ENCODE measurements at regions not wholly inside any gene's neighbourhood (a gene's known extent, or its start where the extent isn't known, plus 50 kb on each side); places are given as distances from the start of the nearest gene placed in this dataset.

DNA sequence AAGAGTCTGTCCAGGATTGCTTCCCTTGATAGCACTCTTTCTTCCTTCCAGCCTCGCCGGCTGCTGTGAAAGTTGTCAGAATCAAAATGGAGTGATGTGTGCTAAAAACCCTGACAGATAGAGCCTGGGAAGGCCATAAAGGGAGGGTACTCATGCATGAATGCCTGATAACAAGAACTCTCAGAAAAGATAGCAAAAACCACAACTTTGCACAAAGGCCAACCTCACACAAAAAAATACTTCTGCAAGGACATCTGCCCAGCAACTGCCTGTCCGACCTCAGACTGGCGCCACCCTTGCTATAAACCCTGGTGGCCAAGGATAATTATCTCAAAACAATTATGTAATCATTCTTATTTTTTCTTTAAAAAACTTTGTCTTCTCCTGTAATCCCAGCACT is 133.2 kb upstream of the SVIL start:
- H3K27ac ChIP-seq (ENCODE audit: low read depth, low read length), result no peak overlapping the region
- no peaks in the 10 kb centered on the region for H3K36me3 ChIP-seq (ENCODE audit: control insufficient read depth, insufficient read depth, low read length)
- no peaks in the 10 kb centered on the region for H3K4me1 ChIP-seq (ENCODE audit: control insufficient read depth, insufficient read depth, low read length)
- no peak overlapping the region for H3K4me3 ChIP-seq (ENCODE audit: low read depth, low read length)
- H3K9ac ChIP-seq (ENCODE audit: low read depth, low read length), result no peak overlapping the region
- no peaks in the 10 kb centered on the region for H3K27me3 ChIP-seq (ENCODE audit: control insufficient read depth, insufficient read depth, low read length)
- peaks cover 4% of the 10 kb centered on the region; the same call in 1 of the 2 replicates for H3K9me3 ChIP-seq (ENCODE audit: control insufficient read depth, insufficient read depth, low read length)

DNA sequence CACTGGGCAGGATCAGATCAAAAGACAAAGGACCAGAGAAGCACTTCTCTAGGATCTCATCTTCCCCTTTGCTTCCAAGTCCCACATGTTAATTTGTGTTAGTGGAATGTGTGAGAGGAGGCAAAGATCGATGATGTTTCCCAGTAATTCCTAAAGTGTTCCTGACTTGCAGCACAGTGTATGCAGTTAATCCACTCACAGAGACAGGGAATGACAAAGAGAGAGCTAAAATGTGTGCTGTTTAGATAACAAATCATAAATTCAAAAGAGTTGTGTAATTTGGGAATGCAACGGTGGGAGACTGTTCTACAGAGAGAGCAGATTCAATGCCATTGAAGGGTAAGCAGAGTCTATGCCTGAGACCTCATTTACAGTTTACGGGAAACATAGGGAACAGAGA is 132.0 kb upstream of the SVIL start:
- H3K27ac ChIP-seq (ENCODE audit: low read depth, low read length), result no peak overlapping the region
- H3K9me3 ChIP-seq (ENCODE audit: control insufficient read depth, insufficient read depth, low read length), result no peaks in the 10 kb centered on the region
- H3K36me3 ChIP-seq (ENCODE audit: control insufficient read depth, insufficient read depth, low read length), result no peaks in the 10 kb centered on the region
- H3K4me1 ChIP-seq (ENCODE audit: control insufficient read depth, insufficient read depth, low read length), result no peaks in the 10 kb centered on the region
- H3K27me3 ChIP-seq (ENCODE audit: control insufficient read depth, insufficient read depth, low read length), result no peaks in the 10 kb centered on the region
- no peak overlapping the region for H3K9ac ChIP-seq (ENCODE audit: low read depth, low read length)
- H3K4me3 ChIP-seq (ENCODE audit: low read depth, low read length), result no peak overlapping the region

DNA sequence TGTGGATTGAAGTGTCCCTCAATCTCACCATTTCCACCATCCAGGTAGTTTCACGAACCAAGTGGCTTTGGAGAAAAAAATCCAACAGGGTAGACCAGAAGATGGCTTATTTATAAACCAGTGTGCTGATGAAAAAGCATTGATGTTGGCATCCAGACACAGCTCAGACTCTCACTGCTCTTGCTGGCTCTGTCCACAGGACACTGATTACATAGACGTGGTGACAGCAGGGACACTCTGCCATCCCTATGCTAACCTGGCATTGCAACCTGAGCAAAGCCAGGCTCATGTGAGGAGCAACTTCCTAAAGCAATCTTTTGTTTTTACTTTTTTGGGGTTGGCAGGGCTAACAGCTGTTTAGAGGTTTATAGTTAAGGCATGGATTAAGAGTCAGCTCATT is 130.6 kb upstream of the SVIL start:
- H3K4me3 ChIP-seq (ENCODE audit: low read depth, low read length), result no peak overlapping the region
- H3K9ac ChIP-seq (ENCODE audit: low read depth, low read length), result no peak overlapping the region
- H3K27me3 ChIP-seq (ENCODE audit: control insufficient read depth, insufficient read depth, low read length), result no peaks in the 10 kb centered on the region
- H3K9me3 ChIP-seq (ENCODE audit: control insufficient read depth, insufficient read depth, low read length), result no peaks in the 10 kb centered on the region
- 0 out of 2 replicates have a peak, but pooled peaks cover 1% of the 10 kb centered on the region for H3K4me1 ChIP-seq (ENCODE audit: control insufficient read depth, insufficient read depth, low read length)
- no peak overlapping the region for H3K27ac ChIP-seq (ENCODE audit: low read depth, low read length)
- H3K36me3 ChIP-seq (ENCODE audit: control insufficient read depth, insufficient read depth, low read length), result no peaks in the 10 kb centered on the region

DNA sequence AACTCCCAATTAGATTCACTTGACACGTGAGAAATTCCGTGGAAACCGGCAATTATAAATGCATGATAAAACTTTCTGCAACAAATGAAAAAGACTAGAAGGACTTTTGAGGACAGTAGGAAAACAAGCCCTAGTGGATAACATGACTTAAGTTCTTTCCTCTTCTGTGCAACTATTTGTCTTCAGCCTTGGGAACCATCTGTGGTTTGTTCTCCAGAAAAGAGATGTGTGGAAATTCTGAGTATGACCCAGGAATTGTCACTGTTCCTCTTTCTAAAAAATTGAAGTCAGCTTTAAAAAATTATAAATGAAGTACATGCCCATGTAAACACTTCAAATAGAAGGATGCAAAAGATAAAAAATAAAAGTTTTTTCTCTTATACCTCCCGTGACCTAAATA is 128.6 kb upstream of the SVIL start:
- Histone ChIP-seq H3K4me1 (ENCODE audit: control insufficient read depth, insufficient read depth, low read length) (0 out of 2 replicates have a peak, but pooled peaks cover 3% of the 10 kb centered on the region), H3K4me3 (ENCODE audit: low read depth, low read length) (no peak overlapping the region), H3K9me3 (ENCODE audit: control insufficient read depth, insufficient read depth, low read length) (no peaks in the 10 kb centered on the region), H3K9ac (ENCODE audit: low read depth, low read length) (no peak overlapping the region), H3K36me3 (ENCODE audit: control insufficient read depth, insufficient read depth, low read length) (no peaks in the 10 kb centered on the region), H3K27me3 (ENCODE audit: control insufficient read depth, insufficient read depth, low read length) (no peaks in the 10 kb centered on the region), H3K27ac (ENCODE audit: low read depth, low read length) (no peak overlapping the region)

DNA sequence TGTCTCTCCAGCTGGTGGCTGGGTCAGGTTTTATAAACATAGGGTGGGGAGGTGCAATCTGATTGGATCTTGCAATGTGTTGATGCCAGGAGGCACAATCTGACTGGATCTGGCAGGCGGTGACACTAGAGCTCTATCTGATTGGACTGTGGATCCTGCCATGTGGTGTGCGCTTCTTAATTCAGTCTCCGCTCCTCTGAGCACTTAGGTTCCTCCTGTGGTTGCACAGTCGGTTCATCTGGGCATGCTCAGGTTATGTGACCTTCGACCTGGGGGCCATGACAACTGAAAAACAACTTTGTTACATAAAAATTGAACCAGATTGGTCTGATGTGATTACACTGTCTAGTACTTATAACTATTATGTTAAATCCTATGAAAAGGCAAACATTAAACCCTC is 127.1 kb upstream of the SVIL start:
- no peaks in the 10 kb centered on the region for H3K36me3 ChIP-seq (ENCODE audit: control insufficient read depth, insufficient read depth, low read length)
- no peak overlapping the region for H3K4me3 ChIP-seq (ENCODE audit: low read depth, low read length)
- H3K4me1 ChIP-seq (ENCODE audit: control insufficient read depth, insufficient read depth, low read length), result 0 out of 2 replicates have a peak, but pooled peaks cover 3% of the 10 kb centered on the region
- H3K27me3 ChIP-seq (ENCODE audit: control insufficient read depth, insufficient read depth, low read length), result no peaks in the 10 kb centered on the region
- H3K9ac ChIP-seq (ENCODE audit: low read depth, low read length), result no peak overlapping the region
- H3K9me3 ChIP-seq (ENCODE audit: control insufficient read depth, insufficient read depth, low read length), result no peaks in the 10 kb centered on the region
- no peak overlapping the region for H3K27ac ChIP-seq (ENCODE audit: low read depth, low read length)

DNA sequence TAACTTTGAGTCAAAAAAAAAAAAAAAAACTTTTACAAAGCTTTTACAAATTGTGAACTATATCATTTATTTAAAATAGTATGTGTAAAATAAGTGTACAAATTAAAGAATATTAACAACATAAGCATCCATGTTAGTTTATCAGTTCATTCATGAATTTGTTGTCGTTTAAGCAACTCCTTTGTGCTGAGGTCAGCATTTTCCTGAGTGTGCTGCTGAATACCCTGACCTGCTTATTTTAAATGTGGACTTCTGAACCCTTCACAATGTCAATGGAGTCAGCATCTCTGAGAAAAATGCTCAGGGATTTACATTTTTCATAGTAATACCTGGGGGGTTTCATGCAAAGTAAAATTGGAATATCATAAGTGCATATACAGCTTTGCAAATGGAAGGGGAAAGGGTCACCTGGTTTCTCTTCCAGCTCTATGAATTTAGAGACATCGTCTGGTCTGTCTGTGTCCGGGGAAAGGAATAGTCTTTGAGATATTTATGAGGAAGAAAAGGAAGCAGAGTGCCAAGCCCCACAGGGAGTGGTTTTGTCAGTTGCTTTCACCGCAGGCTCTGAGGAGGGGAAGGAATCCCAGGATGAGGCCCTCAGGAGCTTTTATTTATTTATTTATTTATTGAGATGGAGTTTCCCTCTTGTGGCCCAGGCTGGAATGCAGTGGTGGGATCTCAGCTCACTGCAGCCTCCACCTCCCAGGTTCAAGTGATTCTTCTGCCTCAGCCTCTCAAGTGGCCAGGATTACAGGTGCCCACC is 125.5 kb upstream of the SVIL start:
- H3K4me1 ChIP-seq (ENCODE audit: control insufficient read depth, insufficient read depth, low read length), result peaks cover 12% of the 10 kb centered on the region; the same call in 1 of the 2 replicates
- no peak overlapping the region for H3K9ac ChIP-seq (ENCODE audit: low read depth, low read length)
- H3K9me3 ChIP-seq (ENCODE audit: control insufficient read depth, insufficient read depth, low read length), result no peaks in the 10 kb centered on the region
- H3K27me3 ChIP-seq (ENCODE audit: control insufficient read depth, insufficient read depth, low read length), result no peaks in the 10 kb centered on the region
- H3K36me3 ChIP-seq (ENCODE audit: control insufficient read depth, insufficient read depth, low read length), result no peaks in the 10 kb centered on the region
- no peak overlapping the region for H3K27ac ChIP-seq (ENCODE audit: low read depth, low read length)
- H3K4me3 ChIP-seq (ENCODE audit: low read depth, low read length), result no peak overlapping the region

DNA sequence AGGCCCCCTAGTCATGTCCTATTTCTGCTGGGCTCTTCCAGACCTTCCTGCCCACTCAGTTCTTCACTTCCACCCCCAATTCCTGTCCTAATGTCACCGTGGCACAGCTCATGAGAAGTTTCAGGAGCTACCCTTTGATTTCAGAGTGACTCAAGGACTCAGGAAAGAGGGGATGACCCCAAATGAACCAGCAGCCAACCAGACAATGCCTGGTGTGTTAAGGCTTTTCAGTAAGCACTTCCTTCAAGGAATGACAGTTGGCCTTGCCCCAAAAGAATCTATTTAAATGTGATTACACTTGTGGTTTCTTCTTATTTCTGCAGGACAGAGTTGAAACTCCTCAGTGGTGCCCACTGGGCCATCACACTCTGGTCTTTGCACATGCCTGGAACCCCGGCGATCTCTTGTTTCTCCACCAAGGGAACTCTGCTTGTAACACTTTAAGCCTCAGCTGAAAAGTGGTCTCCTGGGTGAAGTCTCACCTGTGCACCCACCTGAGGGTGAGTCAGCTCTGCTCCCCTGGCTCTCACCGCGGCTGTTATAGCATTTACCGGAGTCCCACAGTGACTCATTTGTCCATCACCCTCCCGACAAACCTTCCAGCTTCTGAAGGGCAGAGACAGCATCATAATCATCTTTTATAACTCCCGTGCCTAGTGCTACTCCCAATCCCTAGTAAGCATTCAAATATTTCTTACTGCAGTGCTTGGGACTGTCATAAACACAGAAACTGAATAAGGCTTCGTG is 123.0 kb upstream of the SVIL start:
- no peak overlapping the region for H3K9ac ChIP-seq (ENCODE audit: low read depth, low read length)
- H3K9me3 ChIP-seq (ENCODE audit: control insufficient read depth, insufficient read depth, low read length), result no peaks in the 10 kb centered on the region
- H3K4me3 ChIP-seq (ENCODE audit: low read depth, low read length), result no peak overlapping the region
- H3K27ac ChIP-seq (ENCODE audit: low read depth, low read length), result no peak overlapping the region
- H3K4me1 ChIP-seq (ENCODE audit: control insufficient read depth, insufficient read depth, low read length), result peaks cover 19% of the 10 kb centered on the region
- H3K27me3 ChIP-seq (ENCODE audit: control insufficient read depth, insufficient read depth, low read length), result no peaks in the 10 kb centered on the region
- no peaks in the 10 kb centered on the region for H3K36me3 ChIP-seq (ENCODE audit: control insufficient read depth, insufficient read depth, low read length)

DNA sequence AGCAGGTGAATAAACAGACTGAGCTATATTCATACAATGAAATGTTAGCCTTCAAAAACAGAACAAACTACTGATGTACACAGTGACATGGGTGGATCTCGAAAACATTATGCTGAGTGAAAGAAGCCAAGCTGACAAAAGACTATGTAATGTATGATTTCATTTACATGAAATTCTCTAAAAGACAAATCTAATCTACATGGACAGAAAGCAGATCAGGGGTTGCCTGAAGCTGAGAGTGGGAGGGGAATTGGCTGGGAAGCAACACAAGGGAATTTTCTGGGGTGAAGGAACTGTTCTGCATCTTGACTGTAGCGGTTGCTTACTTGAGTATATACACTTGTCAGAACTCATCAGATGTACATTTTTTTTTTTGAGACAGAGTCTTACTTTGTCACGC is 121.7 kb upstream of the SVIL start:
- Histone ChIP-seq H3K4me1 (ENCODE audit: control insufficient read depth, insufficient read depth, low read length) (peaks cover 19% of the 10 kb centered on the region), H3K27me3 (ENCODE audit: control insufficient read depth, insufficient read depth, low read length) (no peaks in the 10 kb centered on the region), H3K4me3 (ENCODE audit: low read depth, low read length) (no peak overlapping the region), H3K9me3 (ENCODE audit: control insufficient read depth, insufficient read depth, low read length) (no peaks in the 10 kb centered on the region), H3K9ac (ENCODE audit: low read depth, low read length) (no peak overlapping the region), H3K27ac (ENCODE audit: low read depth, low read length) (peak overlapping the region; percentile 87), H3K36me3 (ENCODE audit: control insufficient read depth, insufficient read depth, low read length) (no peaks in the 10 kb centered on the region)

DNA sequence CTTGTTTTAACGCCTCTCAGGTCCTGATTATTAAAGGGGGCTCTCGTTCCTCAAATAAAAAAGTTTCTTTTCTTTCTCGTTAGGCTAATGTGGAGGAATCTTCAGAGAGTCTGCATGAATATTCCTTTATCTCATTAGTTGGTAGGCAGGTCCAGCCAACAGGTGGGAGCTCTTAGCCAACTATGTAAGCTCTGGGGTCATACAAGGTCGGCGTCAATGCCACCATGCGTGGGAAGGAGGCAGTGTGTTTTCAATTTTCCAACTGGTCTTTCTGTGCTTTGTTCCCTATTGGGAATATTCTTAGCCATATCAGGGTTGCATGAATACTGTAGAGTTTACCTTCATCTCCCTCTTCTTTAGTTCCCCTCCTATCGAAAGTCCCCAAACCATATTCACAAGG is 118.5 kb upstream of the SVIL start:
- Histone ChIP-seq H3K27ac (ENCODE audit: low read depth, low read length) (no peak overlapping the region), H3K36me3 (ENCODE audit: control insufficient read depth, insufficient read depth, low read length) (no peaks in the 10 kb centered on the region), H3K4me1 (ENCODE audit: control insufficient read depth, insufficient read depth, low read length) (peaks cover 15% of the 10 kb centered on the region), H3K9me3 (ENCODE audit: control insufficient read depth, insufficient read depth, low read length) (no peaks in the 10 kb centered on the region), H3K27me3 (ENCODE audit: control insufficient read depth, insufficient read depth, low read length) (no peaks in the 10 kb centered on the region), H3K9ac (ENCODE audit: low read depth, low read length) (no peak overlapping the region), H3K4me3 (ENCODE audit: low read depth, low read length) (no peak overlapping the region)

DNA sequence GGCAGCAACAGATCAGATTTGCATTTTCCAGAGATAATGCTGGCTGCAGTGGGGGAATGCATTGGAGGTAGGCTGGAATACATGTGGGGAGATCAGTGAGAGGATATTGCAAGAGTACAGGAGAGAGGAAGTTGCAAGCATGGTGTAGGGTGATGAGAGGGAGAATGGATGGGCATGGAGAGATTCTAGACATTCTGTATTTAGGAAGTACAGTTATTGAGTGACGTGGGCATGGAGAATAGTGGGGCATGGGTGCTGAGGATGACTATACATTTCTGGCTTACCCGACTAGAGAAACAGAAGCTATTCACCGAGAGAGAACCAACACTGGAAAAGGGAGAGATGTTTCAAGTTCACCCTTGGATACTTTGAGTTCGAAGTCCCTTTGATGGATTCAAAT is 116.9 kb upstream of the SVIL start:
- Histone ChIP-seq H3K4me1 (ENCODE audit: control insufficient read depth, insufficient read depth, low read length) (peaks cover 15% of the 10 kb centered on the region), H3K27ac (ENCODE audit: low read depth, low read length) (no peak overlapping the region), H3K9me3 (ENCODE audit: control insufficient read depth, insufficient read depth, low read length) (no peaks in the 10 kb centered on the region)

DNA sequence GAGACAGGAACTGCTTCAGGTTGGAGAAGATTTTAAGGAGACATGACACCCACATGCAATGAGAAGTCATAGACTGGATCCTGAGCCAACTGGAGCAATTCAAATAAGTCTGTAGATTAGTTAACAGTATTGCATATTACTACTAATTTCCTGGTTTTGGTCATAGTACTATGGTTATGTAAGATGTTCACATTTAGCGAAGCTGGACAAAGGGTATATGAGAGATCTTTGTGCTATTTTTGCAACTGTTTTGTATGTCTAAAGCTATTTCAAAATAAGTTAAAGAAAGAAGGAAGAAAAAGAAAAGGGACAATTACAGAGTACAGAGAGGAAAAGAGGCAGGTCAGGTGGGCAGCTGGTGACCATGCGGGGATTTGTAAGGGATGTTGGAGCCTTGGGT is 116.5 kb upstream of the SVIL start:
- no peak overlapping the region for H3K9ac ChIP-seq (ENCODE audit: low read depth, low read length)
- H3K4me3 ChIP-seq (ENCODE audit: low read depth, low read length), result no peak overlapping the region
- no peaks in the 10 kb centered on the region for H3K9me3 ChIP-seq (ENCODE audit: control insufficient read depth, insufficient read depth, low read length)
- no peak overlapping the region for H3K27ac ChIP-seq (ENCODE audit: low read depth, low read length)
- H3K4me1 ChIP-seq (ENCODE audit: control insufficient read depth, insufficient read depth, low read length), result peaks cover 15% of the 10 kb centered on the region
- no peaks in the 10 kb centered on the region for H3K36me3 ChIP-seq (ENCODE audit: control insufficient read depth, insufficient read depth, low read length)
- H3K27me3 ChIP-seq (ENCODE audit: control insufficient read depth, insufficient read depth, low read length), result no peaks in the 10 kb centered on the region

More for the DNA sequence above, 116.9 kb upstream of the SVIL start:
- no peaks in the 10 kb centered on the region for H3K36me3 ChIP-seq (ENCODE audit: control insufficient read depth, insufficient read depth, low read length)
- no peak overlapping the region for H3K9ac ChIP-seq (ENCODE audit: low read depth, low read length)
- no peaks in the 10 kb centered on the region for H3K27me3 ChIP-seq (ENCODE audit: control insufficient read depth, insufficient read depth, low read length)
- no peak overlapping the region for H3K4me3 ChIP-seq (ENCODE audit: low read depth, low read length)
